LNCaP clone FGC (cell line): ENCODE measurements at regions not wholly inside any gene's neighbourhood (a gene's known extent, or its start where the extent isn't known, plus 50 kb on each side); places are given as distances from the start of the nearest gene placed in this dataset.
"Not testable (repeated sequence)": the region's sequence is repeated elsewhere in the genome, so short reads cannot be mapped to it uniquely, and the experiment has no call there.

Source experiments
- DNase-seq: peaks from one replicate; pipeline ENCODE4 v3.0.0-alpha.2; 2011; ENCODE audit warnings: low read depth
- H3K4me3 ChIP-seq: 2 replicates; pipeline ENCODE4 v1.5.1; 2011; ENCODE audit warnings: mild to moderate bottlenecking, low read depth, low read length, control low read depth
- TF ChIP-seq, protein P1 (sequence below): IDR thresholded peaks from 2 replicates; pipeline ENCODE4 v1.5.1; 2012; ENCODE audit warnings: mild to moderate bottlenecking; ENCODE audit not compliant: control insufficient read depth, insufficient read depth; ENCODE audit errors: extremely low read depth

DNA sequence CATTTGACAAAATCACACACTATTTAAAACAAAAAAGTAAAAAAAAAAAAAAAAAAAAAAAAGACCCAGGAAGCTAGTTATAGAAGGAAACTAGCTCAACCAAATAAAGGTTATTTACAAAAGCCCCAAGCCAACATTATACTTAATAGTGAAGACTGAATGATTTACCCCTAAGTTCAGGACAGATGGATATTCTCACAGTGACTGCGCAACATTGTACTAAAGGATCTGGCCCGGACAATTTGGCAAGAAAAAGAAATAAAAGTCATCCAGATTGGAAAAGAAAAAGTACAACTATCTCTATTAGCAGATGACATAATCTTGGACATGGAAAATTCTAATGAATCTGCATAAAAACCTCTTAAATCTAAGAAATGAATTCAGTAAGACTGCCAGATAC lies 936.0 kb upstream of the ADAMTS5 start:
- DNase-seq, H3K4me3 ChIP-seq: not testable (repeated sequence)

DNA sequence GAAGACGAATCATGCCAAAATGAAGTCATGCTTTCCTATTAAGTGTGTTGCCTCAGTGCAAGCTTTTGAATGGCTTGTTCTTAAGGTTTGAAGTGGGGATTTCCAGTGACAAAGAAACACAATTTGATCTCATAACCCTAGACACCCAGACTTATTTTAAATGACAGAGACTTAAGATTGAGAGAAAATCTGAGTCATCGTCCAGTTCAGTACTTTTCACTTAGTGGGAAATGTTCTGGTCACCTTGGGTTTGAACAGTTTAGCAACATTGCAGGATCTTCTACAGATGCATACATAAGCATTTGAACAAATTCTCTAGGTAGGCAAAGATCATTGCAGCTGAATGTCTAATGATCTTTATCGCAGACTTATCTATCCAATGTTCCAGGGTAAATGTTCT lies 926.7 kb upstream of the ADAMTS5 start:
- not testable (repeated sequence) for DNase-seq, H3K4me3 ChIP-seq

DNA sequence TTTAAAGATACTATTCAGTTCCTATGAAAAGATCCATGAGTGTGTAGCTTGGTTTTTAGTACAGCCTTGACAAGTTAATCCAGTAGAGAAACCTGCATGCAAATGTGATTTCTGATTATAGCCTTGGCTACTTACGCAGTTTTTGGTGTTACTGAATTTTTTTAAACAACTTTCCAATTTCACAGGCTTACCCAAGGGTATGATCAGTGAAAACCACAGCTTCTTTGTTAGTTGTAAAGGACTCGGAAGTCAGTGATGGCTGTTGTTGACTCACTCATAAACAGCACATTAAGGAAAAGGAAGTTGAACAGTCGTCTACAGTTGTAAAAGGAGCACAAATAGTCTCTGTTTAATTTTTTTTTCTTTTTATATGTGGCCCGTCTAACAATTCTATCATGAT lies 924.6 kb upstream of the ADAMTS5 start:
- H3K4me3 ChIP-seq = not testable (repeated sequence)
- DNase-seq = peak; percentile 3

DNA sequence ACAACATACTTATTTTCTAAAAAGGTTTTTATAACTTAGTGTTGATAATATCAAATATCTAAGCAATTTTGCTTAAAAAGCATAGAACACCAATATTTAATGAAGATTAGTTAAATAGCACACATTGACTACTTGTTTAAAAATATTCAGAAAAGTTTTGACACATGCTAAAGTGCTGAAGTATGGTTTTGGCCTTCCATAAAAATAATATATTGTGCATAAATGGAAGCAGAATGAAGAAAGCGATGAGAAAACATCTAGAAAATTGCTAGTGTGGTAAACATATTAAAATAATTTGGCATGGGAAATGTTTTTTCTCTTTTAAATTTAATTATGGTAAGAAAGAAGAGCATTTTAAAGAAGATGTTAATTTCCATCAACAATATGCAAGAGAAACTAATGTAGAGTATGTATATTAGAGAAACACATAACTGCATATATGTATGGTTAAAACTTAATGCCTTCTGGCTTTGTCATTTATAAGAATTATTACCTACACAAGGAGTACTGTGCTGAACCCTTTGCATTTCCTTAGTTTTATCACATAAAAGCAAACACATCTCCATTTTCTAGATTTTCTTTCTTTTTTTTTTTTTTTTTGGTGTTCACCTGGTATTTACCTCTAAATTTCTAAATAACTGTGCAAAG lies 921.0 kb upstream of the ADAMTS5 start:
- not testable (repeated sequence) for DNase-seq, H3K4me3 ChIP-seq

DNA sequence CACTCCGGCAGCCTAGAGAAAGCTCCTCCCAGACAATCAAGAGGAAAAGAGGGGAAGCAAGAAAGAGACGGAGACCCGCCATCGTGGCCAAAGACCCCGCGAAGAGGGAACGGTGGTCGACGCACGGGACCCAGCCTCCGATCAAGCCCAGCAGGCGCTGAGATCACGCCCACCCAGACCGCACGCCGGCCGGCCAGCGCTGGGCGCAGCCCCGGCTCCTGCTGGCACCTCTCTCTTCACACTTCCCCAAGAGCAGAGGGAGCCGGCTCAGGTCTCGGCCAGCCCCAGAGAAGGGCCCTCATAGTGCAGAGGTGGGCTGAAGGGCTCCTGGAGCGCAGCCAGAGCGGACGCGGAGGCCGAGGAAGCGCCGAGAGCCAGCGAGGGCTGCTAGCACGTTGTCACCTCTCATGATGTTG lies 918.4 kb upstream of the ADAMTS5 start:
- TF ChIP-seq, protein P1, sequence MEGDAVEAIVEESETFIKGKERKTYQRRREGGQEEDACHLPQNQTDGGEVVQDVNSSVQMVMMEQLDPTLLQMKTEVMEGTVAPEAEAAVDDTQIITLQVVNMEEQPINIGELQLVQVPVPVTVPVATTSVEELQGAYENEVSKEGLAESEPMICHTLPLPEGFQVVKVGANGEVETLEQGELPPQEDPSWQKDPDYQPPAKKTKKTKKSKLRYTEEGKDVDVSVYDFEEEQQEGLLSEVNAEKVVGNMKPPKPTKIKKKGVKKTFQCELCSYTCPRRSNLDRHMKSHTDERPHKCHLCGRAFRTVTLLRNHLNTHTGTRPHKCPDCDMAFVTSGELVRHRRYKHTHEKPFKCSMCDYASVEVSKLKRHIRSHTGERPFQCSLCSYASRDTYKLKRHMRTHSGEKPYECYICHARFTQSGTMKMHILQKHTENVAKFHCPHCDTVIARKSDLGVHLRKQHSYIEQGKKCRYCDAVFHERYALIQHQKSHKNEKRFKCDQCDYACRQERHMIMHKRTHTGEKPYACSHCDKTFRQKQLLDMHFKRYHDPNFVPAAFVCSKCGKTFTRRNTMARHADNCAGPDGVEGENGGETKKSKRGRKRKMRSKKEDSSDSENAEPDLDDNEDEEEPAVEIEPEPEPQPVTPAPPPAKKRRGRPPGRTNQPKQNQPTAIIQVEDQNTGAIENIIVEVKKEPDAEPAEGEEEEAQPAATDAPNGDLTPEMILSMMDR = no peak
- no peak overlapping the region for H3K4me3 ChIP-seq
- no peak for DNase-seq

DNA sequence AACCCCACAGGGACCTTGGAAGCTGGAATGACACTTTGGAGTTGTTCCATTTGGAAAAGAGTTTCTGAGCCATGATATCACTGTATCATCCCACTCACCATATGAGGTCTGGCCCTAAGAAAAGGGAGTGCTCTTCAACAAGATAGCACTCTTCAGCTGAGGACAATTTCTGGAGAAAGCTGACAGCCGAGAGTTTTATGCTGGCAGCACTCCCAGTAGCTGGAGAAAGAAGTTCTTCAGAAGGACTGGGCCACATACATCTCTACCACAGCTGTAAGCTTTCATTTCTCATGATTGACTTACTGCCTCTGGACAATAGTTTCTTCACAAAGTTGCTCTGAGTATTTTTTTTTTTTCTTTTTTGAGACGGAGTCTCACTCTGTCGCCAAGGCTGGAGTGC lies 914.4 kb upstream of the ADAMTS5 start:
- not testable (repeated sequence) for DNase-seq

DNA sequence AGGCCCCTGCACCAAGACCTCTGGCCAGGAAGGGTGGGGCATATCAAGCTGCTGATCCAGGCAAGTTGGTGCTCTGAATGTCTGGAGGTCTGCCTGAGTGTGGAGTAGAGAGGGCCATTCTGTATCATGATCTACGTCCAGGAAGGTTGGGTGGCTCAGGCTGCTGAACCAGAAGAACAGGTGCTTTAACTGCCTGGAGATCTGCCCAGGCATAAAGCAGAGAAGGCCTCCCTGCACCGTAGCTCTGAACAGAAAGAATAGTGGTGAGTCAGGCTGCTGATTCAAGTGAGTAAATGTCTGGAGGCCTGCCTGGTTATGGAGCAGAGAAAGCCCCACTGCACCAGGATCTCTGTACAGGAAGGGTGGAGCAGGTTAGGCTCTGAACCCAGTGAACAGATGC lies 905.5 kb upstream of the ADAMTS5 start:
- DNase-seq = peak; percentile 77

More for the DNA sequence above, 914.4 kb upstream of the ADAMTS5 start:
- H3K4me3 ChIP-seq = not testable (repeated sequence)

DNA sequence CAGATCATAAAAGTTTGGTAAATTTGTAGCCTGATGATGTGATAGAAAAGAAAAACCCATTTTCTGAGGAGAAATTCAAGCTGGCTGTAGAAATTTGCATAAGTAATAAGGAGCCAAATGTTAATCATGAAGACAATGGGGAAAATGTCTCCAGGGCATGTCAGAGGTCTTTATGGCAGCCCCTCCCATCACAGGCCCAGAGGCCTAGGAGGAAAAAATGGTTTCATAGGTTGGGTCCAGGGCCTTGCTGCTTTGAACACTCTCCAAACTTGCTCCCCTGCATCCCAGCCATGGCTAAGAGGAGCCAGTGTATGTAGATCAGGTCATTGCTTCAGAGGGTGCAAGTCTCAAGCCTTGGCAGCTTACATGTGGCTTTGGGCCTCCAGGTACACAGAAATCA lies 903.9 kb upstream of the ADAMTS5 start:
- H3K4me3 ChIP-seq, DNase-seq: not testable (repeated sequence)

More for the DNA sequence above, 905.5 kb upstream of the ADAMTS5 start:
- H3K4me3 ChIP-seq = not testable (repeated sequence)

DNA sequence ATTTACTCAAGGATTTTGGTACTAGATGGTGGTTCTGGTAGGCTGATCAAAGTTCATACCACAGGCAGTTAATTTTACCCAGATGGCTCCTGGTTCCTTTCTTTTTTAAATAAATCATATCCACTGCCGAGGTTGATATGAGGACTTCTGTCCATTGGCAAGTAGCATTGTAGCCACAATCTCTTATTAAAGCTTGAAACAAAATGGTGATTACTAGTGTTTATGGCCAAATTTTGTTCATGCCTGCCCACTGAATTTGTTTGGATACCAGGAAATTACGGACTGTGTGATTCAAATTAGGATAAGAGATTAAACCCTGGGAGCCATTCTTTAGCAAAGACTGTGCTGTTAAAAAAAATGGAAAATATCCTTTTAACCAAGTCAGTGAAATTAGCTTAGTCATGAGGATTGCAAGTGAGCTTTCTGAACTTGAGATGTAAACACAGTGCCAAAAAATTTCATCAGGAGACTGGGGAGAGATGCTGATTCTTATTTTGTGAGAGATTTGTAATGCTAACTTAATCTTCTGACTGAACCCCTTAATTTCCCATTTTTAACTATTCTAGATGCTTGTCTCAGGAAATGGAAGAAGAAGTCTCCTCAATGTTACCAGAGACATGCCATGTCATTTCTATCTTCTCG lies 893.5 kb upstream of the ADAMTS5 start:
- DNase-seq, H3K4me3 ChIP-seq: not testable (repeated sequence)

DNA sequence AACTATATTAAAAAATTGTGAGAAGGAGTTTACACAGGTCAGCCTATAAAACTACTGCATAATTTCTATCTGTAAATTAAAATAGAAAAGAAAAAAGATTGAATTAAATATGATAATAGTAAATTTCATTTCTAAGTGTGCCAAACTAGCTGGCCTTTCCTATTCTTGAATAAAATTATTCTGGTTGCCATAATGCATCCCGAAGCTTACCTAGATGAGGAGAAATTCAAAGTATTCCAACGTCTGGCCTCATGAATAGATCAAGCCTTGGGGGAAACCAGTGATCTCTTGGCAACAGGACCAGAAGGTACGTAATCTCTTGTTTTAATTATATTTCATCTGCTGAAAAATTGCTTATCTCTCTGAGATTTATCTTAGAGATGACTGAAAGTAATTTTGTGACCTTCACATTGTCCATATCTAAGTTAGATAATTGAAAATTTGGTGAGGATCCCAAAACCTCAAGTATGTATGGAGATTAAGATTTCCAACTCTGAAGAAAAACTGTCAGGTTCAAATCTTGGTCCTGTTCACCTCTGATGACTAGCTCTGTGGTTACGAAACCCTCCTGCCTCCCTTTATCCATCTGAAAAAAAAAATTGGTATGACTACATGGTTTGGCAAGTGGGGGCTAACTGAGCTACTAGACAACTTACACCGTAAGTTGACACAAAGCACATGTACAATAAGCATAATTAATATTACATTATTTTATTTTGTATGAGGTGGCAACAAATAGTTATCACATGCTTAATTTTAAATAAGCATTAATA lies 891.4 kb upstream of the ADAMTS5 start:
- DNase-seq, H3K4me3 ChIP-seq: not testable (repeated sequence)

DNA sequence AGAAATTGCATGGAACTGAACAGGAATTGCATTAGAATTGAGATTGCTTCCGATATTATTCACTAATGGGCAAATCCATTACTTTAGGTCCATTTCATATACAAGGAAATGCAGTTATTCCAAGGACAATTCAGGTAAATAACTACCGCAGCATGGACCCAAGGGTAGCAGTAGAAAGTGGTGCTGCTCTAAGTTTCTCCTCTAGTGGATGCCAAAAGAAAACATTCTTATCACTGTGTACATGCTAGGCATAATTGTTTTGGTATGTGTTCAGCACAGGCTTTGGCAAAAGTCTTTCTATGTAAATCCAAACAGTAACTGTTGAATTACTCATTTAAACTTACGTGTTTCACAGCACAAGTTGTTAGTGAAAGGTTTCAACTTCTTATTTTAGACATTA lies 890.1 kb upstream of the ADAMTS5 start:
- not testable (repeated sequence) for DNase-seq, H3K4me3 ChIP-seq

DNA sequence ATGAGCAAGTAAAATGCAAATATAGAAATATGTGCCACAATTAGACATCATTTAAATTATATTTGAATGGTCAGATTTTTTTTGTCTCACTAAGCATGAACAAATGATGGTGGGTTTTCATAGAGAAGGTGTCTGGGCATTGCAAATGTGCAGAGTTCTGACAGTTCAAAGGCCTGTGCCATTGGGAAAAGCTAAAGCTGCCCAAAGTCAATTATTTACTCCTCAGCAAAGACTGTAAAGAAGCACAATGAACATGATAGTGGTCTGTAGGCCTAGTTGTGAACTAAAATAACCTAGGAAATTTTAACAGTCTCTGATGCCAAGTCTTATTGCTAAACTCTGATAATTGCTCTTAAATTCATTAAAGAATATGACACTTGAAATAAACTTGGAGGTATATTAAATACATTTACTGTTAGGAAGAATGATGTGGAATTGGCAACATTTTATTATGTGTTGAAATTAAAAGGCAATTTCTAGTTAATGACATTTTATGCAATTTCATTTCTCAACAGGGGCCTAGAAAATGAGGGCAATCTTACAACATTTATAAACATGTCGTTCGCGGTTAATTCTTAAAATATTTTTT lies 874.3 kb upstream of the ADAMTS5 start:
- no peak overlapping the region for H3K4me3 ChIP-seq
- no peak for DNase-seq
- TF ChIP-seq, protein P1 = no peak
